ENCODE measurements at regions not wholly inside any gene's neighbourhood (a gene's known extent, or its start where the extent isn't known, plus 50 kb on each side); places are given as distances from the start of the nearest gene placed in this dataset.

DNA sequence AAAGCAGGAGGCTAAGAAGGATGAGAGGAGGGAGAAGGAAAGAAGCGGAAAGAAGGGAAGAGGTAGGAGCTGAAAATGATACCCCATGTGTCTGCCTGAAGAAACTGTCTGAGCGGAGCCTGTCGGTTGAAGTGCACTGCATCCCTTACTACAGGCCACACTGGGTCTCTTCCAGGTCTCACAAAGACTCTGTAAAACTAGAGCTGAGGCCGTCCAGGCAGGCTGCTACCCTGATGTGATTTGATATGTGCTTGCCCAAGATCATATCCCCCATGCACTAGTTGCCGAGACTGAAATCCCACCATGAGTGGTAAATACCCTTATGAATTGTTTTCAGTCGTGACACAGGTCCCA is 134.4 kb downstream of the MAIP1 start:
- Histone ChIP-seq H3K4me3 (ENCODE audit: low read depth, low read length) (no peak overlapping the region), H3K36me3 (ENCODE audit: control insufficient read depth, insufficient read depth, low read length) (no peaks in the 10 kb centered on the region), H3K27ac (ENCODE audit: insufficient read depth, low read length, poor library complexity, severe bottlenecking) (no peak overlapping the region), H3K9me3 (ENCODE audit: control insufficient read depth in 2 of 2, low read length in 2 of 2) (no peaks in the 10 kb centered on the region), H3K27me3 (ENCODE audit: control insufficient read depth, insufficient read depth, low read length) (peaks cover 5% of the 10 kb centered on the region), H3K4me1 (ENCODE audit: control insufficient read depth, insufficient read depth, low read length, poor library complexity, severe bottlenecking) (no peaks in the 10 kb centered on the region)
- H3K36me3 Mint-ChIP-seq = no peaks in the 10 kb centered on the region
- peaks cover 0 to 3% (median 0%) of the 10 kb centered on the region in 7 donors for H3K9me3 Mint-ChIP-seq
- H3K27ac Mint-ChIP-seq = no peak overlapping the region
- H3K4me1 Mint-ChIP-seq = no peaks in the 10 kb centered on the region
- H3K27me3 Mint-ChIP-seq = peaks cover 5% of the 10 kb centered on the region
- no peak overlapping the region for H3K4me3 Mint-ChIP-seq
- DNase-seq (no peak), ATAC-seq (ENCODE audit: low read depth in 2 of 2) (no peak)

DNA sequence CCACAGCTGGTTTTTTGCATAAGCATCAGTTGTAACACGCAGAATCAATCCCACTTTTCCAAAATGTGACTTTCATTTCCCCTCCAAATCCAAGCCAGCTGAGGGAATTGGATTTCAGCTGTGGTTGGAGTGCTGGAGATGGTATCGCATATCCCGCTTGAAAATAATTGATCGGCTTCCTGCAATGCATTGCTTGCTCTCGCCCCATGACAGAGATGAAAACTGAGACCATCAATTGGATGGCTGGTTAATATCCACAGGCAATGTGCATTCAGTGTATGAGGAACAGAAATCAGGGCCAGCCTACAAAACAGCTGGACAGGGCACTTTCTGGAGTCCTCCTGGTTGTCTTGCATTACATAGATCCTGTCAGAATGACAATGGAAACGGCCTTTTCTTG is 135.3 kb downstream of the MAIP1 start:
- no peak overlapping the region for H3K27ac ChIP-seq (ENCODE audit: insufficient read depth, low read length, poor library complexity, severe bottlenecking)
- H3K27me3 Mint-ChIP-seq = peaks cover 5% of the 10 kb centered on the region
- no peaks in the 10 kb centered on the region for H3K4me1 Mint-ChIP-seq
- H3K36me3 ChIP-seq (ENCODE audit: control insufficient read depth, insufficient read depth, low read length) = no peaks in the 10 kb centered on the region
- no peak overlapping the region for H3K4me3 ChIP-seq (ENCODE audit: low read depth, low read length)
- H3K36me3 Mint-ChIP-seq = no peaks in the 10 kb centered on the region
- H3K9me3 Mint-ChIP-seq = peaks cover 0 to 2% (median 0%) of the 10 kb centered on the region in 7 donors
- peaks cover 5% of the 10 kb centered on the region for H3K27me3 ChIP-seq (ENCODE audit: control insufficient read depth, insufficient read depth, low read length)
- H3K9me3 ChIP-seq (ENCODE audit: control insufficient read depth in 2 of 2, low read length in 2 of 2) = no peaks in the 10 kb centered on the region
- H3K27ac Mint-ChIP-seq = no peak overlapping the region
- DNase-seq (no peak), ATAC-seq (ENCODE audit: low read depth in 2 of 2) (no peak)
- no peak overlapping the region for H3K4me3 Mint-ChIP-seq
- H3K4me1 ChIP-seq (ENCODE audit: control insufficient read depth, insufficient read depth, low read length, poor library complexity, severe bottlenecking) = no peaks in the 10 kb centered on the region

DNA sequence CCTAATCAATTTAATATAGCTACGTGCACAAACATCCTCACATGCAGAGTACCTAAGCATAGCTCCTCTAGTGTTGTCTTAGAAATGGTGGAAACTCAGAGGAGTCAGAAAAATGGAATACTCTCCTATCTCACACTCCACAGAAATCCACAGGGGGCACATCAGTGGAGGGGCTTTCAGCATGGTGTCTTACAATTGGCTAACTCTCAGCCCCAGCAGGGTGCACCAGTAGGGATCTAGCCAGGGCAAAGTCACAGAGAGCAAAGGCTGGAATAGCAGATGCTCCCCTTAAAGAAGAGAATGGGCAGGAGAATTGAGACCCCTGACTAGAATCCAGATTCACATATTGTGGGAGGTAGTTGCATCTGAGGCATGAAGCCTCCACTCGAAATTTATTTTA is 135.7 kb downstream of the MAIP1 start:
- peaks cover 5% of the 10 kb centered on the region for H3K27me3 Mint-ChIP-seq
- ATAC-seq (ENCODE audit: low read depth in 2 of 2) = no peak
- peaks cover 0 to 2% (median 0%) of the 10 kb centered on the region in 7 donors for H3K9me3 Mint-ChIP-seq
- Histone ChIP-seq H3K27ac (ENCODE audit: insufficient read depth, low read length, poor library complexity, severe bottlenecking) (no peak overlapping the region), H3K36me3 (ENCODE audit: control insufficient read depth, insufficient read depth, low read length) (no peaks in the 10 kb centered on the region), H3K9me3 (ENCODE audit: control insufficient read depth in 2 of 2, low read length in 2 of 2) (no peaks in the 10 kb centered on the region), H3K4me1 (ENCODE audit: control insufficient read depth, insufficient read depth, low read length, poor library complexity, severe bottlenecking) (no peaks in the 10 kb centered on the region), H3K27me3 (ENCODE audit: control insufficient read depth, insufficient read depth, low read length) (peaks cover 5% of the 10 kb centered on the region), H3K4me3 (ENCODE audit: low read depth, low read length) (no peak overlapping the region)
- H3K4me3 Mint-ChIP-seq = no peak overlapping the region
- no peak for DNase-seq
- H3K36me3 Mint-ChIP-seq = no peaks in the 10 kb centered on the region
- no peak overlapping the region for H3K27ac Mint-ChIP-seq
- no peaks in the 10 kb centered on the region for H3K4me1 Mint-ChIP-seq

DNA sequence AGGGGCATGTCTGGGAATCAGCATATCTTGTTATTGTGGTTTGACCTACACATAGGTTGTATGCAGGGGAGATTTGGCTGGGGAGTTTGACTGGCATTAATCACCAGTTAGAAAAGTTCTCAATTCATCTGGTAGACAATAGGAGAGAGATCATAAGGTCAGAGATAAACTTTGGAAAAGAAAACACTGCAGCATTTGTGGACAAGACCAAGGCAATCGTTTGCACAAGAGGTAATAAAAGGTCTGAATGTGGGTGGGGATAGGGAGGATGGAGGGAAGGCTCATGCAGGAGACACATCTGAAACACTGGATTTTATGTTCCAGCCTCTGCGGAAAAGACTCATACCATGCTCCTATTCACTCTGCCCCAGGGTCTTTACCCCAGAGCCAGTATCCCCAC is 136.9 kb downstream of the MAIP1 start:
- Mint-ChIP-seq H3K36me3 (no peaks in the 10 kb centered on the region), H3K27ac (peak overlapping the region in 1 of 3 donors; percentile 7), H3K4me1 (no peaks in the 10 kb centered on the region), H3K9me3 (peaks cover 0 to 2% (median 0%) of the 10 kb centered on the region in 7 donors), H3K4me3 (no peak overlapping the region), H3K27me3 (peaks cover 5% of the 10 kb centered on the region)
- Histone ChIP-seq H3K9me3 (ENCODE audit: control insufficient read depth in 2 of 2, low read length in 2 of 2) (no peaks in the 10 kb centered on the region), H3K27ac (ENCODE audit: insufficient read depth, low read length, poor library complexity, severe bottlenecking) (no peak overlapping the region), H3K4me1 (ENCODE audit: control insufficient read depth, insufficient read depth, low read length, poor library complexity, severe bottlenecking) (no peaks in the 10 kb centered on the region), H3K4me3 (ENCODE audit: low read depth, low read length) (no peak overlapping the region), H3K27me3 (ENCODE audit: control insufficient read depth, insufficient read depth, low read length) (peaks cover 5% of the 10 kb centered on the region), H3K36me3 (ENCODE audit: control insufficient read depth, insufficient read depth, low read length) (no peaks in the 10 kb centered on the region)
- DNase-seq (no peak), ATAC-seq (ENCODE audit: low read depth in 2 of 2) (no peak)

DNA sequence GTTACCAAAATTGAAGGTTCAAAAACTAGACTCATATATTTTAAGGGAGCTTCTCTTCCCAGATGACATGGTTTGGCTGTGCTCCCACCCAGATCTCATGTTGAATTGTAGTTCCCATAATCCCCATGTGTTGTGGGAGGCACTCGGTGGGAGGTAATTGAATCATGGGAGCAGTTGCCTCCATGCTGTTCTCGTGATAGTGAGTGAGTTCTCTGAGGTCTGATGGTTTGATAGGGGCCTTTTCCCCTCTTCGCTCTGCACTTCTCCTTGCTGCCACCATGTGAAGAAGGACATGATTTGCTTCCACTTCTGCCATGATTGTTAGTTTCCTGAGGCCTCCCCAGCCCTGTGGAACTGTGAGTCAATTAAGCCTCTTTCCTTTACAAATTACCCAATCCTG is 140.1 kb downstream of the MAIP1 start:
- DNase-seq (no peak), ATAC-seq (ENCODE audit: low read depth in 2 of 2) (no peak)
- Histone ChIP-seq H3K9me3 (ENCODE audit: control insufficient read depth in 2 of 2, low read length in 2 of 2) (no peaks in the 10 kb centered on the region), H3K4me1 (ENCODE audit: control insufficient read depth, insufficient read depth, low read length, poor library complexity, severe bottlenecking) (no peaks in the 10 kb centered on the region), H3K27me3 (ENCODE audit: control insufficient read depth, insufficient read depth, low read length) (no peaks in the 10 kb centered on the region), H3K36me3 (ENCODE audit: control insufficient read depth, insufficient read depth, low read length) (no peaks in the 10 kb centered on the region), H3K27ac (ENCODE audit: insufficient read depth, low read length, poor library complexity, severe bottlenecking) (no peak overlapping the region), H3K4me3 (ENCODE audit: low read depth, low read length) (no peak overlapping the region)
- Mint-ChIP-seq H3K4me3 (no peak overlapping the region), H3K9me3 (peaks cover 0 to 2% (median 0%) of the 10 kb centered on the region in 7 donors), H3K27me3 (peaks cover 14% of the 10 kb centered on the region), H3K4me1 (no peaks in the 10 kb centered on the region), H3K27ac (no peak overlapping the region), H3K36me3 (no peaks in the 10 kb centered on the region)

DNA sequence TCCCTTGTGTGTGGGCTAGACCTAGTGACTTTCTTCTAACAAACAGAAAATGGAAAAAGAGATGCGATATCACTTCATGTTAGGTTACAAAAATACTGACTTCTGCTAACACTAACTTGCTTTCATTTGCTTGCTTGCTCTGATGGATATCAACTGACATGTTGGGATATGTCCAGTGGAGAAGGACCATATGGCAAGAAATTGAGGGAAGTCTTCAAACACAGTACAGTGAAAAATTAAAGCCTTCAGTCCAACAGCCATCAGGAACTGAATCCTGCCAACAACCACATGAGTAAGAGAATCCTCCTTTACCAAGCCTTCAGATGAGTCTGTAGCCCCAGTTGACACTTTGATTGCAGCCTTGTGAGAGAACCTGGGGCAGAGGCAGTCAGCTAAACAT is 143.9 kb downstream of the MAIP1 start:
- no peak for DNase-seq
- H3K36me3 Mint-ChIP-seq = no peaks in the 10 kb centered on the region
- no peak overlapping the region for H3K4me3 ChIP-seq (ENCODE audit: low read depth, low read length)
- no peaks in the 10 kb centered on the region for H3K27me3 ChIP-seq (ENCODE audit: control insufficient read depth, insufficient read depth, low read length)
- H3K9me3 Mint-ChIP-seq = peaks cover 0 to 2% (median 0%) of the 10 kb centered on the region in 7 donors
- no peaks in the 10 kb centered on the region for H3K4me1 Mint-ChIP-seq
- H3K4me3 Mint-ChIP-seq = no peak overlapping the region
- H3K27ac Mint-ChIP-seq = no peak overlapping the region
- ATAC-seq (ENCODE audit: low read depth in 2 of 2) = no peak
- H3K36me3 ChIP-seq (ENCODE audit: control insufficient read depth, insufficient read depth, low read length) = no peaks in the 10 kb centered on the region
- peaks cover 19% of the 10 kb centered on the region for H3K27me3 Mint-ChIP-seq
- no peaks in the 10 kb centered on the region for H3K9me3 ChIP-seq (ENCODE audit: control insufficient read depth in 2 of 2, low read length in 2 of 2)
- H3K4me1 ChIP-seq (ENCODE audit: control insufficient read depth, insufficient read depth, low read length, poor library complexity, severe bottlenecking) = no peaks in the 10 kb centered on the region
- no peak overlapping the region for H3K27ac ChIP-seq (ENCODE audit: insufficient read depth, low read length, poor library complexity, severe bottlenecking)

DNA sequence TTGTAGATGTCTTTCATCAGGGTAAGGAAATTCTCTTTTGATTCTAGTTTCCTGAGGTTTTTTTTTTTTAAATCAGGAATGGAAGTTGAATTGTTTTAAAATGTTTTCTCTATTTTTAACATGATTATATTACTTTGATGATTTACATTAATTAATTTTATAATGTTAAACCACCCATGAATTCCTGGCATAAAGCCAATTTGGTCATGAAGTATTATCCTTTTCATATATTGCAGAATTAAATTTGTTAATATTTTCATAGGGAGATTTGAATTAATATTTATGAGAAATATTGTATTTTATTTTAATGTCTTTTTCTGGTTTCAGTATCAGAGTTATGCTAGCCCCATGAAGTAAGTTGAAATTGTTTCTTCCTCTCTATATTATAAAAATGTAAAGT is 144.6 kb downstream of the MAIP1 start:
- Mint-ChIP-seq H3K4me1 (no peaks in the 10 kb centered on the region), H3K9me3 (peaks cover 0 to 2% (median 0%) of the 10 kb centered on the region in 7 donors), H3K27ac (no peak overlapping the region), H3K27me3 (peaks cover 19% of the 10 kb centered on the region), H3K36me3 (no peaks in the 10 kb centered on the region), H3K4me3 (no peak overlapping the region)
- Histone ChIP-seq H3K9me3 (ENCODE audit: control insufficient read depth in 2 of 2, low read length in 2 of 2) (no peaks in the 10 kb centered on the region), H3K27ac (ENCODE audit: insufficient read depth, low read length, poor library complexity, severe bottlenecking) (no peak overlapping the region), H3K27me3 (ENCODE audit: control insufficient read depth, insufficient read depth, low read length) (no peaks in the 10 kb centered on the region), H3K4me3 (ENCODE audit: low read depth, low read length) (no peak overlapping the region), H3K4me1 (ENCODE audit: control insufficient read depth, insufficient read depth, low read length, poor library complexity, severe bottlenecking) (no peaks in the 10 kb centered on the region), H3K36me3 (ENCODE audit: control insufficient read depth, insufficient read depth, low read length) (no peaks in the 10 kb centered on the region)
- no peak for DNase-seq
- ATAC-seq (ENCODE audit: low read depth in 2 of 2) = no peak

DNA sequence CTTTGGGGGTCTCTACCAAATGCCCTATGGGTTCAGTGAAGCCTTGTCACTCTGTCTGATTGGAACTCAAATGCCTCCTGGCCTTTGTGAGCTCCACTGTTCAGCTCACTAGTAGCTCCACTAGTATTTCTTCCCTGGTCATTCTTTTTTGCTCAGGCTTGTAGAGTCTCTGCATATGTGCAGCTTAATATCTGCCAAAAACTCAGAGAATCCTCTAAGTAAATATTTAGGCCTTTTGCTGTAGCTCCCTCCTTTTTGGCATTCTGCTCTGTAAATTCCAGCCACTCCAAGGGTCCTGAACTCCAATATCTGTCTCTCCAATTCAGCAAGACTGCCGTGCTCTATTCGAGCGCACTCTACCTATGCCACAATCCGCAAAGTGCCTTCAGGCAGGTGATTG is 146.5 kb downstream of the MAIP1 start:
- H3K27me3 Mint-ChIP-seq = peaks cover 25% of the 10 kb centered on the region
- H3K9me3 Mint-ChIP-seq = peaks cover 0 to 2% (median 0%) of the 10 kb centered on the region in 7 donors
- H3K4me3 Mint-ChIP-seq = no peak overlapping the region
- no peak overlapping the region for H3K27ac Mint-ChIP-seq
- no peak overlapping the region for H3K4me3 ChIP-seq (ENCODE audit: low read depth, low read length)
- H3K4me1 ChIP-seq (ENCODE audit: control insufficient read depth, insufficient read depth, low read length, poor library complexity, severe bottlenecking) = no peaks in the 10 kb centered on the region
- H3K36me3 Mint-ChIP-seq = no peaks in the 10 kb centered on the region
- ATAC-seq (ENCODE audit: low read depth in 2 of 2) (no peak), DNase-seq (no peak)
- H3K36me3 ChIP-seq (ENCODE audit: control insufficient read depth, insufficient read depth, low read length) = no peaks in the 10 kb centered on the region
- H3K27me3 ChIP-seq (ENCODE audit: control insufficient read depth, insufficient read depth, low read length) = peaks cover 2% of the 10 kb centered on the region
- H3K27ac ChIP-seq (ENCODE audit: insufficient read depth, low read length, poor library complexity, severe bottlenecking) = no peak overlapping the region
- H3K9me3 ChIP-seq (ENCODE audit: control insufficient read depth in 2 of 2, low read length in 2 of 2) = no peaks in the 10 kb centered on the region
- no peaks in the 10 kb centered on the region for H3K4me1 Mint-ChIP-seq
